ES-I3 (cell line): ENCODE measurements at regions not wholly inside any gene's neighbourhood (a gene's known extent, or its start where the extent isn't known, plus 50 kb on each side); places are given as distances from the start of the nearest gene placed in this dataset.
"Not testable (repeated sequence)": the region's sequence is repeated elsewhere in the genome, so short reads cannot be mapped to it uniquely, and the experiment has no call there.

Experiments used
- H3K36me3 ChIP-seq: 2 replicates; pipeline ENCODE4 v1.6.1; 2013; ENCODE audit warnings: mild to moderate bottlenecking, low read length, control low read depth, moderate library complexity; ENCODE audit not compliant: insufficient read depth
- H3K4me1 ChIP-seq: 2 replicates; pipeline ENCODE4 v1.6.1; 2013; ENCODE audit warnings: mild to moderate bottlenecking, control low read depth, low read length; ENCODE audit not compliant: insufficient read depth
- H3K9ac ChIP-seq: 2 replicates; pipeline ENCODE4 v1.6.1; 2013; ENCODE audit warnings: low read depth, mild to moderate bottlenecking, low read length, moderate library complexity
- H3K9me3 ChIP-seq: 2 replicates; pipeline ENCODE4 v1.6.1; 2013; ENCODE audit warnings: mild to moderate bottlenecking, low read length, moderate library complexity; ENCODE audit not compliant: control insufficient read depth, insufficient read depth

- H3K36me3 ChIP-seq: no peaks in the 10 kb centered on the region
- H3K9ac ChIP-seq: no peak overlapping the region
- H3K9me3 ChIP-seq: no peaks in the 10 kb centered on the region
- peaks cover 34% of the 10 kb centered on the region for H3K4me1 ChIP-seq
Observed at GRCh38 chr2:207331674-207332073, 165.9 kb upstream of the KLF7 start.

GRCh38 chr2:207332480-207333212, 166.9 kb upstream of the KLF7 start:
- Histone ChIP-seq H3K4me1 (peaks cover 43% of the 10 kb centered on the region), H3K9ac (no peak overlapping the region), H3K36me3 (no peaks in the 10 kb centered on the region), H3K9me3 (no peaks in the 10 kb centered on the region)

DNA sequence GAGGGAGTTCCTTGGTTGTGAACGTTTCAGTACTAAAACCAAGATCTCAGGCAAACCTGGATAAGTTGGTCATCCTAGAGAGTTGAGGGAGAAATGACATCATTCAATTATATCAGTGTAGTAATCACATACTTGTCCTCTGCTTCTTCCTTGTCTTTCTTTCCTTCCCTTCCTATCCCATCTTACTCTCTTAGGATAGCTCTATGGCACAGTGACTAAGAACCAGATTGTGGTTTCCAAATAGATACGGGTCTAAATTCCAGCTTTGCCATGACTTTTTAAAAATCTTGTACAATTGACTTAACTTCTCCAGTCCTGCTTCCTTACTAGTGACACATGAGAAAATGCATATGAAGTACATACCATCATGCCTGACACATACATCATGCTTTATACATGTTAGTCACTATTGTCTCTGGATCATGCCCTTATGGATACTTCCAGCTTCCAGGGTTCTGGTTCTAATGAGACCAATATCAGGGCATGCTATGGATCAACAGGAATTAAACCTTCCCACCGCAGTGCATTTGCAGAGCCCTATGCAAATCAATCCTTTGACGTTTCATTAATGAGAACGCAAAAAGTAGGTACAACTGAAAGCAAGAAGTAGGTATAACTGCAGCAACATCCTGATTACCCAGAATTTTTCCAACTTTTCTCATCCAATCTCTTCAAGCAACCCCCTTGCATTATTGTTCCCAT, 168.0 kb upstream of the KLF7 start:
- Histone ChIP-seq H3K9me3 (no peaks in the 10 kb centered on the region), H3K4me1 (peaks cover 49% of the 10 kb centered on the region), H3K9ac (peak overlapping the region; percentile 51), H3K36me3 (no peaks in the 10 kb centered on the region)

- Histone ChIP-seq H3K4me1 (peaks cover 49% of the 10 kb centered on the region), H3K9ac (peak overlapping the region; percentile 51)
Observed at GRCh38 chr2:207334301-207334623, 168.5 kb upstream of the KLF7 start.

DNA sequence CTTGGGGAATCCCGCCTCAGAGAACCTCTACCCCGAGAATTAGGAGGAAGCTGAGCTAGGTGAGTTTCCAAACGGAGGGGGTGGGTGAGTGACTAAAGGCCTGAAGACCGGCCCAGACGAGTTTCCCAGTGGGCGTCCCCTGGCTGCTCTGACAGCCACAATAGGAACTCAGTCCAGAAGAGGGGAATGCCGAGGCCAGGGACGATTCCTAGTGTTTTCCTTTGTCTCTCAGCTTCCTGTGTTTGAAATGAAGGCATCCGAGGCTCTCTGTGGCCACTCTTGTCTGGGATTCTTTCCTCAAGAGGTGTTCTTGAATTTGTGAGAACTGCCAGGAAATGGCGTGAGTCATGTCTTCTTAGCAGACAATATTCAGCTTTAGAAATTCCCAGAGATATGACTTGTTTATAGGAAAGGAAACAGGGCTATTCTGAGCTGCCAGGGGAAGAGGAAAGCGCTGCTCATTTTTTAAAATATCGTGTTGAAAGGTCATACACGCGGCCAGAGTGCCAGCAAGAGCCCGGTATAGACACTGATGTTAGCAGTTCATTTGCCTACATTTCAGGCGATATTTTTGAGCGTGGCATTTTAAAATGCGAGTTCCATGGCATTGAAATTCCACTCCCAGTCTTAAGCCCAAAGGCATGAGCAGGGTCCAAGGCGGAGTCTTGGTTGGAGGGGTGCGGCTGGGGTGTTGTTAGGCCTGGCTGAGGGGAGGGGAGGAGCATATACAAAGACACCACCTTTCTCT, 169.1 kb upstream of the KLF7 start:
- Histone ChIP-seq H3K9ac (peak overlapping the region; percentile 51), H3K4me1 (peaks cover 49% of the 10 kb centered on the region)

More at GRCh38 chr2:207334301-207334623, 168.5 kb upstream of the KLF7 start:
- Histone ChIP-seq H3K36me3 (no peaks in the 10 kb centered on the region), H3K9me3 (no peaks in the 10 kb centered on the region)

GRCh38 chr2:207337234-207338219, 171.8 kb upstream of the KLF7 start:
- Histone ChIP-seq H3K4me1 (peaks cover 44% of the 10 kb centered on the region), H3K9me3 (no peaks in the 10 kb centered on the region), H3K36me3 (no peaks in the 10 kb centered on the region), H3K9ac (no peak overlapping the region)

More for the DNA sequence above, 169.1 kb upstream of the KLF7 start:
- H3K9me3 ChIP-seq: no peaks in the 10 kb centered on the region
- H3K36me3 ChIP-seq: no peaks in the 10 kb centered on the region

GRCh38 chr2:207338220-207338607, 172.5 kb upstream of the KLF7 start:
- no peaks in the 10 kb centered on the region for H3K36me3 ChIP-seq

DNA sequence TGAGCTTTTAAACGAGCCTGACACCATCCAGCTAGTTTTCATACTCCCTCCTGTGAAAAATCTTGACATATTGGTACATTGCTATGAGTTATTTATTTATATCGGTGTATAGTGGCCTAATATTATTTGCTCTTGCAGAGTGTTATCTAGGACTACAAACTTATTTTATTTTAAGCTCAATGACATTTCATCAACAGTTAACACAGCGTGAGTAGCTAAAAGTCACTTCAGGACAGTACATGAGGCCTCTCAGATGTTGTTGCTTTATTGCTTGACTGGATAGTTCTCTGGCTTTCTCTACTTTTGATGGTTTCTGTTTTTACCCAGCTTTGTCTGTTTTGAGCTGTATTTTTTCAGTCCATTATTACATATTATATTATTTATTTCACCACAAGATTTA, 172.9 kb upstream of the KLF7 start:
- Histone ChIP-seq H3K9ac (no peak overlapping the region), H3K4me1 (peaks cover 38% of the 10 kb centered on the region), H3K9me3 (no peaks in the 10 kb centered on the region), H3K36me3 (no peaks in the 10 kb centered on the region)

More at GRCh38 chr2:207338220-207338607, 172.5 kb upstream of the KLF7 start:
- Histone ChIP-seq H3K9ac (no peak overlapping the region), H3K9me3 (no peaks in the 10 kb centered on the region), H3K4me1 (peaks cover 42% of the 10 kb centered on the region)

DNA sequence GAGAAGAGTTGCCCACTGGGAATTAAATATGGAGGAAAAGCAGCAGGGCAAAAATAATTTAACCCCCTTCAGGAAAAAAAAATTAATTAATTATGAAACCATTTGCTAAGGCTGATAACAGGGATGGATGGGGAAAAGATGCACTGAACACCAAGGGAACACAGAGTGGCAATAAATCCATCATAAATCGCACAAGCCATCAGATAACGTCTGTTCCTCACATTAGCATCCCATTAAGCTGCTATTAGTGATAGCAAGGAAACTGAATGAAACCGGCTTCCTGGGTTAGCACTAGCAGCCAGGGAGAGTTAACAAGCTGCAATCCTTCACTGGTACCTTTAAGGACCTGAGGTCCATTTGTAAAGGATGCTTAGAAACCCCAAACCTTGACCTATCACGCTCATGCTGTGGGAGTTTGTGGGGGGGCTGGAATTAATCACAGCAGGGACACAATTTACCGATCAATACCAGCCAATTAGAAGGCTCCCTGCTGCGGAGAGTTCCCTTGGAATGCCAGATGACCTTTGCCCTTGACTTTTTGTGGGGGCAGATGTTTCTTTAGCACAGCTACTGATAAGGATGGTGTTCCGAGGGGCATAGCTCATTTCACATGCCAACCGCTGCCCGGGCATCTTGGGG, 175.5 kb upstream of the KLF7 start:
- Histone ChIP-seq H3K4me1 (peaks cover 19% of the 10 kb centered on the region), H3K36me3 (no peaks in the 10 kb centered on the region), H3K9me3 (no peaks in the 10 kb centered on the region), H3K9ac (no peak overlapping the region)

- Histone ChIP-seq H3K9ac (no peak overlapping the region), H3K36me3 (no peaks in the 10 kb centered on the region), H3K9me3 (no peaks in the 10 kb centered on the region), H3K4me1 (peaks cover 14% of the 10 kb centered on the region)
Observed at GRCh38 chr2:207341804-207342203, 176.1 kb upstream of the KLF7 start.

- H3K9ac ChIP-seq, H3K36me3 ChIP-seq, H3K9me3 ChIP-seq, H3K4me1 ChIP-seq: not testable (repeated sequence)
Observed at GRCh38 chr2:207344596-207345394, 179.0 kb upstream of the KLF7 start.

GRCh38 chr2:207351171-207351570, 178.6 kb upstream of the CREB1 start:
- Histone ChIP-seq H3K9me3 (no peaks in the 10 kb centered on the region), H3K4me1 (peaks cover 3% of the 10 kb centered on the region; the same call in 1 of the 2 replicates), H3K9ac (no peak overlapping the region), H3K36me3 (no peaks in the 10 kb centered on the region)
